Glomerular visceral epithelial cell (primary cell): ENCODE measurements at regions not wholly inside any gene's neighbourhood (a gene's known extent, or its start where the extent isn't known, plus 50 kb on each side); places are given as distances from the start of the nearest gene placed in this dataset.

Experiments used
- DNase-seq: peaks from one replicate; pipeline ENCODE4 v3.0.0-alpha.2; 2016; ENCODE audit errors: extremely low spot score

- DNase-seq, result no peak
Observed at GRCh38 chr22:22802339-22802970, 85.2 kb upstream of the IGLL5 start.

GRCh38 chr22:22803285-22803853, 84.2 kb upstream of the IGLL5 start:
- no peak for DNase-seq

GRCh38 chr22:22810018-22810427, 77.6 kb upstream of the IGLL5 start:
- peak; percentile 6 for DNase-seq

- no peak for DNase-seq
Observed at GRCh38 chr22:22810471-22810870, 77.1 kb upstream of the IGLL5 start.

- no peak for DNase-seq
Observed at GRCh38 chr22:22811016-22812009, 76.3 kb upstream of the IGLL5 start.

- DNase-seq, result no peak
Observed at GRCh38 chr22:22812031-22812905, 75.3 kb upstream of the IGLL5 start.

- DNase-seq, result no peak
Observed at GRCh38 chr22:22813126-22814075, 74.2 kb upstream of the IGLL5 start.

GRCh38 chr22:22814666-22815396, 72.8 kb upstream of the IGLL5 start:
- no peak for DNase-seq

GRCh38 chr22:22815397-22816170, 72.0 kb upstream of the IGLL5 start:
- DNase-seq, result no peak

GRCh38 chr22:22816171-22816514, 71.5 kb upstream of the IGLL5 start:
- DNase-seq, result no peak

GRCh38 chr22:22816766-22817410, 70.7 kb upstream of the IGLL5 start:
- no peak for DNase-seq

- no peak for DNase-seq
Observed at GRCh38 chr22:22817468-22818201, 70.0 kb upstream of the IGLL5 start.

GRCh38 chr22:22818202-22818538, 69.4 kb upstream of the IGLL5 start:
- DNase-seq, result no peak

GRCh38 chr22:22818861-22819855, 68.5 kb upstream of the IGLL5 start:
- no peak for DNase-seq

- no peak for DNase-seq
Observed at GRCh38 chr22:22820076-22820475, 67.5 kb upstream of the IGLL5 start.

GRCh38 chr22:22820626-22821025, 67.0 kb upstream of the IGLL5 start:
- no peak for DNase-seq

- DNase-seq, result no peak
Observed at GRCh38 chr22:22821340-22821739, 66.3 kb upstream of the IGLL5 start.
